WERI-Rb-1 (cell line): ENCODE measurements at regions not wholly inside any gene's neighbourhood (a gene's known extent, or its start where the extent isn't known, plus 50 kb on each side); places are given as distances from the start of the nearest gene placed in this dataset.

Source experiments
- DNase-seq: peaks from one replicate; pipeline ENCODE4 v3.0.0-alpha.2; 2020
- H3K27ac ChIP-seq: fragments of 250-450 bp; sonication (Bioruptor Pico); 2 replicates; pipeline ENCODE4 v1.5.1; 2020; ENCODE audit warnings: mild to moderate bottlenecking, moderate library complexity
- H3K27me3 ChIP-seq: fragments of 250-450 bp; sonication (Bioruptor Pico); 2 replicates; pipeline ENCODE4 v1.5.1; 2021; ENCODE audit warnings: mild to moderate bottlenecking, low read depth, moderate library complexity; ENCODE audit not compliant: insufficient read depth, severe bottlenecking
- H3K36me3 ChIP-seq: fragments of 250-450 bp; sonication (Bioruptor Pico); 2 replicates; pipeline ENCODE4 v1.5.1; 2020; ENCODE audit warnings: mild to moderate bottlenecking, moderate library complexity
- H3K4me3 ChIP-seq: 2 replicates; pipeline ENCODE4 v1.5.1; 2011; ENCODE audit warnings: low read depth, mild to moderate bottlenecking, control low read depth, low read length
- H3K9me3 ChIP-seq: fragments of 250-450 bp; sonication (Bioruptor Pico); 2 replicates; pipeline ENCODE4 v1.5.1; 2021; ENCODE audit warnings: mild to moderate bottlenecking, moderate library complexity; ENCODE audit not compliant: severe bottlenecking
- CTCF ChIP-seq: IDR thresholded peaks from 2 replicates; pipeline ENCODE4 v1.5.1; 2011; ENCODE audit warnings: low read depth, mild to moderate bottlenecking, control low read depth, inconsistent platforms, low read length

GRCh38 chr1:79113836-79114235 is 107.3 kb upstream of the ADGRL4 start:
- no peaks in the 10 kb centered on the region for H3K9me3 ChIP-seq
- no peak overlapping the region for H3K27ac ChIP-seq
- DNase-seq: no peak
- TF ChIP-seq CTCF: no peak
- H3K27me3 ChIP-seq: no peaks in the 10 kb centered on the region
- no peaks in the 10 kb centered on the region for H3K36me3 ChIP-seq
- H3K4me3 ChIP-seq: no peak overlapping the region

GRCh38 chr1:79110749-79111148 is 104.2 kb upstream of the ADGRL4 start:
- DNase-seq: no peak
- no peaks in the 10 kb centered on the region for H3K9me3 ChIP-seq

GRCh38 chr1:79109445-79109844 is 102.9 kb upstream of the ADGRL4 start:
- no peak for DNase-seq
- no peak overlapping the region for H3K4me3 ChIP-seq
- H3K9me3 ChIP-seq: no peaks in the 10 kb centered on the region
- no peaks in the 10 kb centered on the region for H3K27me3 ChIP-seq
- H3K36me3 ChIP-seq: no peaks in the 10 kb centered on the region
- H3K27ac ChIP-seq: no peak overlapping the region
- no peak for TF ChIP-seq CTCF

More at GRCh38 chr1:79110749-79111148, 104.2 kb upstream of the ADGRL4 start:
- Histone ChIP-seq H3K27me3 (no peaks in the 10 kb centered on the region), H3K27ac (no peak overlapping the region), H3K4me3 (no peak overlapping the region), H3K36me3 (no peaks in the 10 kb centered on the region)
- no peak for TF ChIP-seq CTCF

- H3K27ac ChIP-seq: no peak overlapping the region
- TF ChIP-seq CTCF: no peak
- DNase-seq: no peak
- H3K36me3 ChIP-seq: no peaks in the 10 kb centered on the region
- no peak overlapping the region for H3K4me3 ChIP-seq
- H3K9me3 ChIP-seq: no peaks in the 10 kb centered on the region
- no peaks in the 10 kb centered on the region for H3K27me3 ChIP-seq
Observed at GRCh38 chr1:79105500-79105899, 99.0 kb upstream of the ADGRL4 start.

- Histone ChIP-seq H3K27ac (no peak overlapping the region), H3K9me3 (no peaks in the 10 kb centered on the region), H3K27me3 (no peaks in the 10 kb centered on the region), H3K36me3 (no peaks in the 10 kb centered on the region), H3K4me3 (no peak overlapping the region)
- DNase-seq: no peak
- no peak for TF ChIP-seq CTCF
Observed at GRCh38 chr1:79104617-79105016, 98.1 kb upstream of the ADGRL4 start.

GRCh38 chr1:79100385-79100784 is 93.9 kb upstream of the ADGRL4 start:
- Histone ChIP-seq H3K27me3 (no peaks in the 10 kb centered on the region), H3K27ac (no peak overlapping the region), H3K4me3 (no peak overlapping the region), H3K9me3 (no peaks in the 10 kb centered on the region), H3K36me3 (no peaks in the 10 kb centered on the region)
- no peak for TF ChIP-seq CTCF
- DNase-seq: no peak
